ENCODE measurements at regions not wholly inside any gene's neighbourhood (a gene's known extent, or its start where the extent isn't known, plus 50 kb on each side); places are given as distances from the start of the nearest gene placed in this dataset.

GRCh38 chr2:53347269-53347668 is 420.3 kb upstream of the CHAC2 start:
- DNase-seq: no peak
- Mint-ChIP-seq H3K27ac (no peak overlapping the region), H3K4me3 (no peak overlapping the region)

DNA sequence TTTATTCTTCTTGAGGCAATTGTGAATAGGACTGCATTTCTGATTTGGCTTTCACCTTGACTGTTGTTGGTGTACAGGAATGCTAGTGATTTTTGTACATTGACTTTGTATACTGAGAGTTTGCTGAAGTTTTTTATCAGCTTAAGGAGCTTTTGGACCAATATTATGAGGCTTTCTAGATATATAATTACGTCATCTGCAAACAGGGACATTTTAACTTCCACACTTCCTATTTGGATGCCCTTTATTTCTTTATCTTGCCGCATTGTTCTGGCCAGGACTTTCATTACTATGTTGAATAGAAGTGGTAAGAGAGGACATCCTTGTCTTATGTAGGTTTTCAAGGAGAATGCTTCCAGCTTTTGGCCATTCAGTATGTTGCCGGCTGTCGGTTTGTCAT is 425.4 kb upstream of the CHAC2 start:
- TF ChIP-seq, protein P1, sequence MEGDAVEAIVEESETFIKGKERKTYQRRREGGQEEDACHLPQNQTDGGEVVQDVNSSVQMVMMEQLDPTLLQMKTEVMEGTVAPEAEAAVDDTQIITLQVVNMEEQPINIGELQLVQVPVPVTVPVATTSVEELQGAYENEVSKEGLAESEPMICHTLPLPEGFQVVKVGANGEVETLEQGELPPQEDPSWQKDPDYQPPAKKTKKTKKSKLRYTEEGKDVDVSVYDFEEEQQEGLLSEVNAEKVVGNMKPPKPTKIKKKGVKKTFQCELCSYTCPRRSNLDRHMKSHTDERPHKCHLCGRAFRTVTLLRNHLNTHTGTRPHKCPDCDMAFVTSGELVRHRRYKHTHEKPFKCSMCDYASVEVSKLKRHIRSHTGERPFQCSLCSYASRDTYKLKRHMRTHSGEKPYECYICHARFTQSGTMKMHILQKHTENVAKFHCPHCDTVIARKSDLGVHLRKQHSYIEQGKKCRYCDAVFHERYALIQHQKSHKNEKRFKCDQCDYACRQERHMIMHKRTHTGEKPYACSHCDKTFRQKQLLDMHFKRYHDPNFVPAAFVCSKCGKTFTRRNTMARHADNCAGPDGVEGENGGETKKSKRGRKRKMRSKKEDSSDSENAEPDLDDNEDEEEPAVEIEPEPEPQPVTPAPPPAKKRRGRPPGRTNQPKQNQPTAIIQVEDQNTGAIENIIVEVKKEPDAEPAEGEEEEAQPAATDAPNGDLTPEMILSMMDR (IDR thresholded peaks at IDR 0.05): no peak
- Mint-ChIP-seq H3K4me1 (ENCODE audit: low read depth) (no peaks in the 10 kb centered on the region), H3K4me3 (no peak overlapping the region), H3K9me3 (no peaks in the 10 kb centered on the region), H3K27me3 (ENCODE audit: insufficient read depth) (peaks cover 2% of the 10 kb centered on the region; the same call in 1 of the 2 replicates), H3K27ac (no peak overlapping the region), H3K36me3 (ENCODE audit: low read depth) (no peaks in the 10 kb centered on the region; the same call in 1 of the 2 replicates)
- no peak for DNase-seq

More at GRCh38 chr2:53347269-53347668, 420.3 kb upstream of the CHAC2 start:
- Mint-ChIP-seq H3K27me3 (ENCODE audit: insufficient read depth) (peaks cover 2% of the 10 kb centered on the region; the same call in 1 of the 2 replicates), H3K9me3 (no peaks in the 10 kb centered on the region), H3K4me1 (ENCODE audit: low read depth) (peaks cover 6% of the 10 kb centered on the region; the same call in 1 of the 2 replicates), H3K36me3 (ENCODE audit: low read depth) (no peaks in the 10 kb centered on the region; the same call in 1 of the 2 replicates)
- TF ChIP-seq, protein P1 (IDR thresholded peaks at IDR 0.05): no peak

DNA sequence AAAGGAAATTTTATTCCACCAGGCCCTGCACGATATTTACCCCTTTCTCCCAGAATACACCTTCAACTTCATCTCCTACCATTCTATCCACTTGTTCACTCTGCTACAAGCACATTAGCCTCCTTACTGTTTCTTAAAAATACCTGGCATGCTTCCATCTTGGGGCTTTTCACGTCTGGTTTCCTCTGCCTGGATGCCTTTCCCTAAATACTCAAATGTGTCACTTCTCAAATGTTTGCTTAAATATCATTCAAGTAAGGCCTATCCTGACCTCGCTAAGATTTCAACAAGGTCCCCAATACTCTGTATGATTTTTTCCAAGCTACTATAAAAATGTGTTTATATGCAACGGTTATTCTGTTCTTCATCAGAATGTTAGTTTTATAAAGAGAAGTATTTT is 433.0 kb upstream of the CHAC2 start:
- H3K4me3 Mint-ChIP-seq: no peak overlapping the region
- no peaks in the 10 kb centered on the region for H3K9me3 Mint-ChIP-seq
- H3K36me3 Mint-ChIP-seq (ENCODE audit: low read depth): no peaks in the 10 kb centered on the region
- no peak overlapping the region for H3K27ac Mint-ChIP-seq
- DNase-seq: no peak
- peaks cover 7% of the 10 kb centered on the region; the same call in 1 of the 2 replicates for H3K4me1 Mint-ChIP-seq (ENCODE audit: low read depth)
- no peaks in the 10 kb centered on the region for H3K27me3 Mint-ChIP-seq (ENCODE audit: insufficient read depth)
- TF ChIP-seq, protein P1 (IDR thresholded peaks at IDR 0.05): no peak

GRCh38 chr2:53331667-53332066 is 435.9 kb upstream of the CHAC2 start:
- Mint-ChIP-seq H3K27ac (no peak overlapping the region), H3K36me3 (ENCODE audit: low read depth) (no peaks in the 10 kb centered on the region), H3K27me3 (ENCODE audit: insufficient read depth) (no peaks in the 10 kb centered on the region), H3K9me3 (no peaks in the 10 kb centered on the region), H3K4me3 (no peak overlapping the region), H3K4me1 (ENCODE audit: low read depth) (peaks cover 7% of the 10 kb centered on the region; the same call in 1 of the 2 replicates)
- TF ChIP-seq, protein P1 (IDR thresholded peaks at IDR 0.05): no peak
- no peak for DNase-seq

DNA sequence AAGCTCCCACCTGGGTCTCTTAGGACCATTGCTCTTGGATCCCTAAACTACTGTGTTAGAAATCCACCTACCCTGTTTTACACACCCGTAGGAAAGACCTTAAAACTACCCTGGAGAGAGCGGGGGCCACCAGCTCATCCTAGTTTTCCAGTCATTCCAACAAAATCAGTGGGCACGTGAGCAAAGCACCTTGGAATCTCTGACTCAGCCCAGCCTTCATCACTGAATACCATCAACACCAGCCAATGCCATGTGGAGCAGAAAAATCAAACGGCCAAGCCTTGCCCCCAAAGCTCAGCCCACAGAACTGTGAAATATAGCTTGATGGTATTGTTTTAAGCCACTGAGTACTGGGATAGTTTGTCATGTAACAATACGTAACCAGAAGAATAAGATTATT is 449.7 kb upstream of the CHAC2 start:
- no peak overlapping the region for H3K4me3 Mint-ChIP-seq
- no peak overlapping the region for H3K27ac Mint-ChIP-seq
- no peaks in the 10 kb centered on the region for H3K9me3 Mint-ChIP-seq
- H3K27me3 Mint-ChIP-seq (ENCODE audit: insufficient read depth): peaks cover 2% of the 10 kb centered on the region; the same call in 1 of the 2 replicates
- TF ChIP-seq, protein P1 (IDR thresholded peaks at IDR 0.05): no peak
- peak; percentile 2 for DNase-seq
- H3K4me1 Mint-ChIP-seq (ENCODE audit: low read depth): peaks cover 43% of the 10 kb centered on the region
- H3K36me3 Mint-ChIP-seq (ENCODE audit: low read depth): no peaks in the 10 kb centered on the region

DNA sequence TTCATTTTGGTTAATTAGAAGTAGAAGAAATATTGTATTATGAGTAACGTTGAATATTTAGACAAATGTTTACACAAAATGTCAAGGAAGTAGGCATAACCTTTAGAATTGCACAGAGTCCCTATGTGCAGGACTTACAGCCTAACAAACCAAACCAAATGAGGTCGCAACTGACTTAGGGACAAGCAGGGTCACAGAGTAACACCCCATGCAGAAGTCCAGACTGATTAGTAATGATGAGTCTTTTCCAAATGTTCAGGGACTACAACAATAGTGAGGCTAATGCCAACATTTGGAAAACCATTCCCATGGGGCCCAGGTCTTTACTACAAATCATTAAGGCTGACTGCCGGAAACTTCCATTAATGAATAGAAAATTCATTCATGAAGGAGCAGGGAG is 452.5 kb upstream of the CHAC2 start:
- H3K4me1 Mint-ChIP-seq (ENCODE audit: low read depth): peaks cover 58% of the 10 kb centered on the region

More for the DNA sequence above, 452.5 kb upstream of the CHAC2 start:
- H3K27me3 Mint-ChIP-seq (ENCODE audit: insufficient read depth): peaks cover 2% of the 10 kb centered on the region; the same call in 1 of the 2 replicates
- H3K36me3 Mint-ChIP-seq (ENCODE audit: low read depth): no peaks in the 10 kb centered on the region
- TF ChIP-seq, protein P1 (IDR thresholded peaks at IDR 0.05): no peak
- H3K4me3 Mint-ChIP-seq: no peak overlapping the region
- DNase-seq: no peak
- H3K27ac Mint-ChIP-seq: no peak overlapping the region; the same call in 1 of the 2 replicates
- H3K9me3 Mint-ChIP-seq: no peaks in the 10 kb centered on the region

Measured in HFFc6 (cell line).